ENCODE measurements at regions not wholly inside any gene's neighbourhood (a gene's known extent, or its start where the extent isn't known, plus 50 kb on each side); places are given as distances from the start of the nearest gene placed in this dataset.
A peak's percentile ranks its signal among the peaks of the same experiment; 100 is the strongest.
"Not testable (repeated sequence)": the region's sequence is repeated elsewhere in the genome, so short reads cannot be mapped to it uniquely, and the experiment has no call there.

DNA sequence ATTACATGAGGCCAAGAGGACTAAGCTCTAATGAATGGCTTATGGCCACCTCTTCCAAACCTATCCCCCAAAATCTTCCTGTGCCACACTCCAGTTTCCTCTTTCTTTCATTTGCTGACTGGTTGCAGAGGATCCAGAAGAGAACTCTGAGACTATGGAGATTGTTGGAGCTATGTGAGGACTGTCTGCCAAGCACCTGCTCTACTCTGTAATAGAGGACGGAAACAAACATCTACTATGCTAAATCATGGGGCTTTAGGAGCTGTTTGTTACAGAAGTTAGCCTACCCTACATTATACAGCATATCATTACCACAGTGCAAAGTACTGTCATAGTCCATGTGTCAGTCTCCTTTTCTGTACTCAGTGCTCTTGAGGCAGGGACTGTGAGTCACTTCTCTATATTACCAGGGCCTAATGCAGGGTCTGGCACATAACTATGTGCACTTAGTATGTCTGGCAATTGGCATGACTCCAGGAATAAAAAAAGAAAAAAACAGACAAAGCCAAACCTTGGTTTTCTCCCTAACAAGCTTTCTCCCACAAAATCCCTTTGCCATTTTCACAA, 95.1 kb downstream of the RPAP3 start:
- DNase-seq: no peak

DNA sequence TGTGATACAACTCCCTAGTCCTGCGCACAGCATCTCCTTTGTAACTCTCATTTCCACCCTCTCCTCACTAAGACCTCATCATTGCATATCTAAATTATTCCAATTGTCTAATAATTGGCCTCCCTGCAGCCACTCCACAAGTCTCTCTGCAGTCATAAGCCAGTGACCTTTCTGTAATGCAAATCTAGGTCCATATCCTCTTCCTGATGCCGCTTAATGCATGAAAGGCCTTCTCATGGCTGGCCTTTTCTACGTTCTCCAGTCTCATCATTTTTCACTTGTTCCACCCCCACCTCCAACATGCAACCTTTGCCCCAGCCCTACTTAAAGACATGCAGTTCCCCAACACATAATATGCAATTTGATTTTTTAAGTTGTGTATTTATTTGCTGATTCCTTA, 96.0 kb downstream of the RPAP3 start:
- DNase-seq: no peak

DNA sequence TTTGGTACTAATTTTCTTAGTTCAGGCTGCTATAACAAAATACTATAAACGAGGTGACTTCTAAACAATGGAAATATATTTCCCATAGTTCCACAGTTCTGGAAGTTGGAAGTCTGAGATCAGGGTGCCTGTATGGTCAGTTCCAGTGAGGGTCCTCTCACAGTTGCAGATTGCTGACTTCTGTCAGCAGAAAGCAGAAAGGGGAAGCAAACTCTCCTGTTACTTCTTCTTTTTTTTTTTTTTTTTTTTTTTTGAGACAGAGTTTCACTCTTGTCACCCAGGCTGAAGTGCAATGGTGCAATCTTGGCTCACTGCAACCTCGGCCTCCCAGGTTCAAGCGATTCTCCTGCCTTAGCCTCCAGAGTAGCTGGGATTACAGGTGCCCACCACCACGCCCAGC, 97.2 kb downstream of the RPAP3 start:
- DNase-seq: not testable (repeated sequence)

DNA sequence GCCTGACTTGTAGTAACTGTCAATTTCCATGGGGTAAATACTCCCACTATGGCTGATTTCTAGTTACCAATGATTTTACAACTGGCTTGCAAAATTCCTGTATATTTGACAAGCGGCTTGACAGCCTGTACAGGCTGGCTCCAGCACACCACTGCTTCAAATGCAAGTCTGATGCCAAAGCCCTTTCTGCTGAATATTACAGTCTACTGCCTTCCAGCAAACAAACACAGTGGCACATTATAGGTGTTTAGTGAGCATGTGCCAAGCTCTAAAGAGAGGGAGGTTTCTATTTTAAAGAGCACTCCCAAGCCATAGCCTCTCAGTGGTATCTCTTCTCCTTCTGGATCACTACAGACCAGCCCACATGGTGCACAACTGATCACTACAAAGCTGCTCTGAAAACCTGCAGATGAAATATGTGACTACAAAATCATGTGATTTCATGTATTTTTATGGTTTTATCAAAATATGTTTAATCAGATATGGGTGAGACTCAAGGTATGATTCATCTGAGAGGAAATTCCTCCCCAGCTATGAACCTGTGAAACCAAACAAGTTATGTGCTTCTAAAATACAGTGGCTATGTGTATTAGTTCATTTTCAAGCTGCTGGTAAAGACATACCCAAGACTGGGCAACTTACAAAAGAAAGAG, 101.5 kb downstream of the RPAP3 start:
- DNase-seq: no peak

DNA sequence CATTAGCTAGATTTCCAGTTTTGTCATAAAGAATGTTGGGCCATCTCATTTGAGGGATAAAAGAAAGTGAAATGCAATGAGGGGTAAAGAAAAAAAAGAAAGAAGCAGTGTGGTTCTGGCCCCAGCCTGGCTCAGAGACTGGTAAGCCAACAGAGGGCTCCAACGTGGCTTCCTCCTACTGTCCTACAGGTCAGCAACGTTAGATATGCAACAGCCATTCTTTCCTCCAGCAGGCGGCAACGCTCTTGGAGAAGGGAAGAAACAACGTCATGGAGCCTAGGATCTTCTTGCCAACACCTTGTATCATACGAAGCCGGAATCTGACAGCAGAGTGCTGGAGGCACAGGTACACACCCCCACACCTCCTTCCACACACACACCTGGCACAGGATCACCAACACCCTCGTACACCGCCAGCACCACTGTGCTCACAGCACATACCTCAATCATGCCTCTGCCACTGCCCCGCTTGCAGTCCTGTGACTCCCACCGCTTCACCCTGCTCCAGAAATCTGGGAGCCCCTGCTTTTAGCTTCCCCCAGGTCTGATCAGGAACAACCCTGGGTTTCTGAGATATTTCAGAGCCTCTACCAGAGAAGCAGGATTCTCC, 102.8 kb downstream of the RPAP3 start:
- peak; percentile 5 for DNase-seq

DNA sequence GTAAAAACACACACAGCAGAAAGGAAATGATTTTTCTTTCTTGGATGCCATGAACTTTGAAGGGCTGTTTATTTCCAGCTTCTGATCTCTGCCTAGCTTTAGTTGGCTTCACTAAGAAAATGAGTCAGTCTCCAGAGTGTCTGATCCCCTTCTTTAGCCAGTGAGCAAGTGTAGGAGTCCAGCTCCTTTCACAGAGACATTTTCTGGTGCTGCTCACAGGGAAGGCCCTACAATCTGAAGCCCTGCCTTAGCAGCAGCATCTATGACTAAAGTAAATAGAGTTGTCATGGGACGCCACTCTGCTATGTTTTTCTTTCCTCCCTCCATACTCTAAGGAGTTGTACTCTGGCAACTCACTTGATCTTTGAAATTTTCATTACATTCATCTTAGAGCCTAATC, 103.5 kb downstream of the RPAP3 start:
- no peak for DNase-seq

DNA sequence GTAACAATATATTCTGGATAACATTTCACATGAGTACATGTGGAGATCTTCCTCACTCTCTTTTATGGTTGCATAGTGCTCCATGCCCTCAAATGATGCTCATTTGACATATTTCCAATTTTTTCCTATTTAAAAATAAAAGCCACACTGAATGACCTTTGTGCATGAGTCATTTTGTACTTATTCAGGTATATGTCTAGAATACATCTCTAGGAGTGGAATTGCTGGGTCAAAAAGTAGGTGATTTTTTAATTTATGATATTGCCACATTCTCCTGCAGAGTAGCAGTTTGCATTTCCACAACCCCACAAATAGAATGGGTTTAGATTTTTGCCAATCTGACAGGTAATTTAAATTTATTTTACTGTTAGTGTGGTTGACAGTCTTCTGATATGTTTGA, 104.8 kb downstream of the RPAP3 start:
- no peak for DNase-seq

DNA sequence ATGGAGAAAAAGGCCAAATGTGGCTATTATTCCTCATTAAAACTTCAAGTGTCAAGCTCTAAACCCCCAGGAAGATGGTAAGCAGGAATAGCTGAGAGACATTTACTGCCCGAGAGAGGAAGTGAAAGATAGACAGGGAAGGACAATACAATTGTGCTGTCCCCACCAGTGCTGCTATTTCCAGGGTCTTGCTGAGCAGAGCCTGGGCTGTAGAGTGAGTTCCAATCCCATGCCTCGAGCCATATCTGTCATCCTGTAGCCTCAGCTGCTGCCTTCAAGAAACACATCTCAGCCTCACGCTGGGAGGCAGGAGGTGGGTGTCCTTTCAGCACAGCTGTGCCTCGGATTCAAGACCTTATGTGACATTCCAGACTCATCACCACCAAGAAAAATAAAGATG, 114.0 kb downstream of the RPAP3 start:
- peak; percentile 70 for DNase-seq

DNA sequence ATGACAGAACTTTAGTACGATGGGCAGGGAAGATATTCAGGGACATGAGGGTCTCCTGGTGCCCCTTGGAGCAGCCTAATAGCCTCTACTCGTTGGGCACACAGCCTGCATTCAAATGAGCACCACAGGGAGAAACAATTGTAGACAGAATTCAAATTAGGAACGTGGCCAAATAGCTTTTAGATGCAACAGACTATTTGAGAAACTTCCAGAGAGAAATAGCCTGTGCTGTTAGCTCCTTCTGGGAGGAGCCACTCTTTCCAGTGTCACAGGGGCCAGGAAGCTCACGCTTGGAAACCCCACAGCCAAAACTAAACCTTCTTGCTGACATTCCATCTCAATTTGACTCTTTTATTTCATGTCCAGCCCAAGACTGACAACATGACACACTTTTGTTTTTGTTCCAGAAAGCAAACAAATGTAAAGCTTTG, 114.5 kb downstream of the RPAP3 start:
- DNase-seq: no peak

DNA sequence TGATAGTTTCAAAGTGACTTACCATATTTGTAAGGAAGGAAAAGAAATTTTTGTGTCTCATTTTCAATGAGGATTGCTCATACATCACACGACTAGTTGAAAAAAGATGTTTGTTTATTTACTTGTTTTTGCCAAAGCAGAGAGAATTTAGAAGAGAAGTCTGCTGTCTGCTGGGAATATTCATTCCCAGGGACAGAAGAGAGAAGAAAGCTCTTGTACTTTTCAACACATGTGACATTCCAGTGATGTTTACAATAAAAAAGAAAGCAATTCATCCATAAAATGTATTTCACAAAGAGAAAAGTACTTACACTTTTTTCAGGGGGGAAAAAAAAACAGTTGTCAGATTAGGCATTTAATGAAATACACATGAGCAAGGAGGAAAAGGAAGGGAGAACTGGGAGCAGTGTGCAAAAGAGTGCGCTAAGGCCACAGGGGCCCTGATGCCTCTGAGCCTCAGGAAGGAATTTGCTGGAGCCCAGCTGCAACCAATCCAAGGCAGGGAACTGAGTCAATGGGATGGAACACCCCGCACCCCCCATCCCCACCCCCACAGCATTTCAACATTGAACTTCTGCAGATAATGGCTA, 115.0 kb downstream of the RPAP3 start:
- no peak for DNase-seq

DNA sequence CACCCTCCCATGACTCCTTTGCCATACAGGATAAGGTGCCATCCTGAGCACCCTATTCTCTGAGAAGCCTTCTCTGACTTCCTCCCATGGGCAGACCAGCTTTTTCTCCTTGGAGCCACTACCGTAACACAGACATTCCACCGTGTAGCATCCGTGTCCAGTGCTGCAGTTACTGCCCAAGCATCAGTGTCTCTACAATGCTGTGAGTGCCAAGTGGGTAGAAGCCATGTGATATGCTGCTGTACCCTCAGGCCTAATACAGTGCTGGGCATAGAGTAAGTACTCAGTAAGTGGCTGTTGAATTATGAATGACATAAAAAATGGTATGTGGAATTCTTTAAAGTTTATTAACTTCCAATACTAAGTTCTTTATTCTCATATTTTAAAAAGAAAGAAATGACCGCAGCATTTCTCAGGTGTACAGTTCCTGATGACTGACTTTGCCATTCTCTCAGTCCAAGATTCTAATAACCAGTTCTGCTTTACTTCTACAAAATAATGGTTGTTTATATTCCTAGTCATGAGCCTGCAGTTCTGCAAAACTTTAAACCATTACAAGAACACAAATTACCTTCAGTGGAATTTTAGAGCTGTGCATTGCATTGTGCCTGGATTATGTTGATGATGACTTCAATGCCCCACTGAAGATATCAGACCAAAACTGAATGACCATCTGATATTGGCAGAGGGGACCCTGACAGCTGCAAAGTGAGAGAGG, 118.7 kb downstream of the RPAP3 start:
- no peak for DNase-seq

DNA sequence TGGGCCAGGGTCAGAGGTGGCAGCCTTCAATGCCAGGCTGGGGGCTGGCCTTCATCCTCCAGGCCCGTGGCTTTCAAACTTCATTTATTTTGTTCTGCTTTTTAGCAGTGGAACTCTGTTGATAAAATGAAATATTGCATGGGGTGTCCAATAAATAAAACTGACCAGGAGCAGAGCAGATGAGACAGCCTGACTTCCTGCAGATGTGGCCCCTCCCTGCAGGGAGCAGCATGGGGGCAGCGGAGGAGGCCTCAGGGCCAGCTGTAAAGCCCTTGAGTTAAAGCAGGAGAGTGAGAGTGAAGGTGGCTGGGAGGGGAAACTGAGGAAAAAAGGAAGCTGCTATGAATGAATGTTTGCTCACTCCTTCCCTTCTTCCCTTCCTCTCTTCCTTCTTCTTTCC, 120.3 kb downstream of the RPAP3 start:
- DNase-seq: no peak

DNA sequence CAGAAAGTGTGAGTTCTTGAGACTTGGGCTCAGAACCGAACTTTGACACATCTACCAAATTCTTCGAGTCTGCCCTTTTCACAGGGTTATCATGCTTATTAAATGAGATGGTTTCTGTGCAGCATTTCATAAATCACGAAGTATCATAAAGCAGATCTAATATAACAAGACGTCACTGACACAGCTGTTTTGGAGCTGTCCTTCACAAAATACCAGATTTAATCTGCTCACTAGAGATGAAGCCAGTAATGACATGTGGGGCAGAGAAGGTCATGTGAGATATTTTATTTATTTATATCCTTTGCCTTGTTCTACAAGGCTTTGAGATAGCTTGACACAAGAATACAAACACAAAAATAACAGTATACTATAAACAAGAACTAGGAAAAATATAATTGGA, 127.0 kb downstream of the RPAP3 start:
- no peak for DNase-seq

DNA sequence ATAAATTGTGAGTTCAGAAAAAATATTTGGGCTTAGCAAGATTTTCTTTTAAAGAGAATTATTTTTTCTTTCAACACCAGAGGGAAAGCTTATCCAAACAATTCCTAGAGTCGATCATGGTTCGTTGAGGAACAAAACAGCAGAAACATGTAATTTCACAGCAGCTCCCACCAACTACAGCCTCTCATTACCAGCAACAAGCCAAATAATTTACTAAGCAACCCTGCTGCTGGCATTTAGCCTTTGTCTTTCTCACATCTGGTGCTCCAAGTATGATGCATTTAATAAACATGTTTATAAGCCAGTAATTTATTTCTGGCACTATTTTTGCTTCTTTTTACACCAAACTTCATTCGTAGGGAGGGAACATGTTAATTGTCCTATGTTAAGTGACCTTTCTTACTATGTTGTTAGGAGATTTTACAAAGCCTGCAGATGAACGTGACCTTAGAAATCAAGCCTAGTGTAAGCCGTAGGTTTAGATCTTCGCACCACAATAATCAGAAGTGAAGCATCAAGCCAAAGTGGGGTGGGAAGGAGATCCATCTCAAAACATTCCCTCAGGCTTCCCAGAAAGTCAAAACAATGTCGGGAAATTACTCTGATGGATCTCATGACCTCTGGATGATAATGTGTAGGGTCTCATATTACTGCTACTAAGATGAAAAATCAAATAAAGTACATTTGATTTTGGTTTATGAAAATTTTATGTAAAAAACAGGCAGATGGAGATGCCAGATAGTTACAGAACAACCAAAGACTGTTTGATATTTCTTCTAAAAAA, 128.4 kb downstream of the RPAP3 start:
- peak; percentile 9 for DNase-seq

DNA sequence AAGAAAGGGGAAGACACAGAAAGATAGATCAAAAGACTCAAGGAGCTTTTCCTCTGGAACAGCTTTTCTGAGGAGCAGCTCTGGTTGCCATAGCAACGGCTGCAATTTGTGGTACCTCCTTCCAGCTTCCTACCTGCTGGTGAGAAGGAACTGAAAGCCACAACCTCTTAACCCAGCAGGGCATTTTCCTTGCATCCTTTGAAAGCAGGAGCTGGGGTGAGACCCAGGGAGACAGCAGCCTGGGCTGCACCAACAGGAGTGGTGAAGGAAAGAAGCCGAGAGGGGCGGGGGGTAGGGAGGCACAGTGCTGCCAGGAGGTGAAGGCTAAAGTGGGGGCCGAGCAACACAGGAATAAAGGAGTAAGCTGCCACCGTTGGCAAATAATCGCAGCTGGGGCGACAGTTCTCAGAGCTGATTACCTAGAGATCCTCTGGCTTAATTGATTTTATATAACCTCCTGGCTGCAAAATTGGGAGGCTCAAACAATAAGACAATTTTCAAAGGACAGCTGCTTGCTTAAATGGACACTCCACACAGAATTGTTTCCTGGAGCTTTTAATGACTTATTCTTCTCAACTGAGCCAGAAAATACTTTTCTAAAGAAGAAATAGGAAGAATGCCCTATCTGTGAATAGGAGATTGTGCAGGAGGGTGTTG, 129.4 kb downstream of the RPAP3 start:
- DNase-seq: peak; percentile 95

DNA sequence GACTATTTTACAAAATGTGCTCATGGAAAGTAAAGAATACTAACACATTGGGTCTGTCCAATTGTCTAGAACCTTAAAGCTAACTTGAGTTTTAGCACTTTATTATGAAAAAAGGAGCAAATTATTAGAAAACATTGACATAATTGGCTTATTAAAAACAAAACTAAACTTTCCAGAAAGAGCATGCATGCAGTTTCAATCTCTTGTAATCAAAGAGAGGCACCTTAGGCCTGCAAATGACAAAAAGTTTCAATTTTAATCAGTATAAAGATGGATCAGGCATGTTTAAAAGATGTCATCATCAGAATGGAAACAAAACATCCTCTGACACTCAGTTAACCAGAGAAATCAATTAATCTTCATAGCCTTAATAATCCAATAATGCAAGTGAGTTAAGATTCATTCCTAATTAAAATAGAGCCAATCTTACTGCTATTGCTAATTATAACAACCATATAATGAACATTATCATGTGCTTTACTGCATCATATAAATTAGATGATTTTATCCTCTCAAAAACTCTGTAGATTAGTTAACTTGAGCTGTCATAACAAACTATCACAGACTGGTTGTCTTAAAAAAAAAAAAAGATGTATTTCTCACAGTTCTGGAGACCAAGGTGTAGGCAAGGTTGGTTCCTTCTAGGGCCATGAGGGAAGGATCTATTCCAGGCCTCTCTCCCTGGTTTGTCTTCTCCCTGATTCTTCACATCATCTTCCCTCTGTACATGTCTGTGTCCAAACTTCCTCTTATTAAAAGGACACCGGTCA, 131.4 kb downstream of the RPAP3 start:
- DNase-seq: peak; percentile 30

DNA sequence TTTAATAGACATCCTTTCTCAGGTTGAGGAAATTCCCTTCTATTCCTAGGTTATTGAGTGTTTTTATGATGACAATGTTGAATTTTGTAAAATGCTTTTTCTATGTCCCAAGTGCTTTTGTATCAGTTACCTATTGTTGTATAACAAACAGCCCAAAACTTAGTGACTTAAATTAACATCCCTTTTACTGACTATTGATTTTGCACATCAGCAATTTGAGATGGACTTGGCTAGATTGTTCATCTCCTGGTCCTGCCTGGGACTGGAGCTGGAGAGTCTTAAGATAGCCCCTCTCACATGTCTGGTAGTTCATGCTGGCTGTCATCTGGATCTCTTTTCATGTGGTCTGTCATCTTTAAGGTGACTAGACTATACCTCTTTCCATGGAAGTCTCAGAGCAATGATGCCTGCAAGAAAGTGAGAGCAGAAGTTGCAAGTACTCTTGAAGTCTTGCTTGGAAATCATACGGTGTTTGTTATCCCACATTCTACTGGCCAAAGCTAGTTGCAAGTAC, 132.6 kb downstream of the RPAP3 start:
- DNase-seq: no peak

DNA sequence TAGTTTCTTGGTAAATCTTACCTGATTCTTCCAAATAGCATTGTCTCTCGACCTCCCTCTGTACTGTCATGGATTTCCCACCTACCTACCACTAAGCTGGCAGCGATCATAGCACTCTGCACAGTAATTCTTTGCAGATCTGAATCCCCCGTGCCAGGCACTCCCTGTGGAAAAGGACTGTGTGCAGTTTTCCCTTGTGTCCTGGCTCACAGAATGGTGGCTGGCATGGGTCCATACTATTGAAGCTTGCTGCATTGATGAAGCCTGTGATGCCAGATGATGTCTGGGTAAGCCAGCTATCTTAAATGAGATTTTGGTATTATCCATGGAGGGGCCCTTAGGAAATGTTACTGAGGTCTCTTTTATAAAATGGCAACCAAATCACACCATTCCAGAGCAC, 135.7 kb downstream of the RPAP3 start:
- peak; percentile 3 for DNase-seq

DNA sequence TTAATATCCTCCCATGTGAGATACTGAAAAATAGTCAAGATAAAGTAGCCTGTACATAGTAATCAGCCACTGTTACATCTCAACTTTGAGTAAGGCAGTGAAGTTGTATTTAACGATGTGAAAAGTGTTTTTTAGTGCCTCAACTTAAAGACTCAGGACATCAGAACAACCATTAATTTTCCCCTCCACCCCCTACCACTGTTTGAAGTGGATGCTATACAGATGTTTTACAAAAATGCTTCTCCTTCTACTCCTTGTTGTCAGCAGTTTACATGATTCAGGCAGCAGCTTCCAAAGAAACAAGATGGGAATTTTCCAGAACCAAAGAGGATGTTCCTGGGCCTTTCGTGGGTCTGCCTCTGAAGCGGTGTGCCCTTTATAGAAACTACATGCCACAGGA, 143.6 kb downstream of the RPAP3 start:
- no peak for DNase-seq

DNA sequence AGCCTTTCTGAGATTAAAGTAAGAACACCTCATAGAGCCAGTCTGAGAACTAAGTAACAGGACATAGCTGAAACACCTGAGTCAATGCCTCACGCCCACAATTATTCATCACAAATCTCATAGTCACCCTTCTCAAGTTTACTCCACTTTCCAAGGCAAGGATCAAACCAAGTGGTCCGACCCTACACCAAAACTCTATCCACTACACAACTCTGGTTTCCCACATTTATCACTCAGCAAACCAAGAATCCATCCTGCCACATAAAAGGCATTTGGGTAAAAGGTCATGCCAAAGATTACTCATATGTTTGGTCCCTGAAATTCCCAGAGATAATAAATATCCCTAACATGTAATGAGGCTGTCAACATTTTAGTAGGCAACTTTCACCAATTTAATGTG, 144.1 kb downstream of the RPAP3 start:
- DNase-seq: no peak

DNA sequence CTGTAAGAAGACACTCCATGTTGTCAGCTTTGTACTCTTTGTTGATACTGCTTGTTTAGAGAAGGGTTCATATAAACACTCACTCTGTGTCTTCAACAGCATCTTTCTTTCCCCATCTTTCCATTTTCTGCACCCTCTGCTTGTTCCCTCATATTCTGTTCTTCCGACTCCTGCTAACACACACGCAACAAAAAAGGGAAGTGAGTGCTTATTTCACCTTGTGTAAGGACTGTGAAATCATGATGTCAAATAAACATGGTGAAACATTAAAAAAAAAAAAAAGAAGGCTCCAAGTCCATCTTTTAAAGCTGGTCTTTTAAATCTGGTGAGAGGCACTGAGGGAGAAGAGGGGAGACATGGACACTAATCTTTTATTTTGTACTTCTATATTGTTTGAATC, 145.4 kb downstream of the RPAP3 start:
- no peak for DNase-seq
